ENCODE measurements at regions not wholly inside any gene's neighbourhood (a gene's known extent, or its start where the extent isn't known, plus 50 kb on each side); places are given as distances from the start of the nearest gene placed in this dataset.
"Not testable (repeated sequence)": the region's sequence is repeated elsewhere in the genome, so short reads cannot be mapped to it uniquely, and the experiment has no call there.

- H3K9me3 ChIP-seq, result no peaks in the 10 kb centered on the region
- no peak for DNase-seq (ENCODE audit: extremely low spot score in 2 of 2)
- H3K27ac ChIP-seq, result no peak overlapping the region
- H3K27me3 ChIP-seq, result no peaks in the 10 kb centered on the region
- intact Hi-C loops (cut with DNase I), result no loop called here
- no peak overlapping the region for H3K4me3 ChIP-seq
- H3K36me3 ChIP-seq, result no peaks in the 10 kb centered on the region
- TF ChIP-seq POLR2A (IDR thresholded peaks at IDR 0.05), result no peak
- TF ChIP-seq POLR2AphosphoS5 (IDR thresholded peaks at IDR 0.05; ENCODE audit: insufficient read depth in 1 of 2, low read depth in 1 of 2), result no peak
- TF ChIP-seq CTCF (IDR thresholded peaks at IDR 0.05), result no peak
- H3K4me1 ChIP-seq, result no peaks in the 10 kb centered on the region
Observed at GRCh38 chr1:99506631-99507030, 139.3 kb upstream of the PALMD start.

DNA sequence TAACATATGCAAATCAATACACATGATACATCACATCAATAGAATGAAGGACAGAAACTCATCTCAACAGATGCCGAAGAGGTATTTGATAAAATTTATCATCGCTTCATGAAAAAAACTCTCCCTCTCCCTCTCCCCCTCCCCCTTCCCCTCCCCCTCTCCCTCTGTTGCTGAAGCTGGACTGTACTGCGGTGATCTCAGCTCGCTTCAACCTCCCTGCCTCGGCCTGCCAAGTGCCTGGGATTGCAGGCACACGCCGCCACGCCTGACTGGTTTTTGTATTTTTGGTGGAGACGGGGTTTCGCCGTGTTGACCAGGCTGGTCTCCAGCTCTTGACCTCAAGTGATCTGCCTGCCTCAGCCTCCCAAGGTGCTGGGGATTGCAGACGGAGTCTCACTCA is 138.5 kb upstream of the PALMD start:
- H3K27ac ChIP-seq; intact Hi-C loops (cut with DNase I); DNase-seq (ENCODE audit: extremely low spot score in 2 of 2): not testable (repeated sequence)

DNA sequence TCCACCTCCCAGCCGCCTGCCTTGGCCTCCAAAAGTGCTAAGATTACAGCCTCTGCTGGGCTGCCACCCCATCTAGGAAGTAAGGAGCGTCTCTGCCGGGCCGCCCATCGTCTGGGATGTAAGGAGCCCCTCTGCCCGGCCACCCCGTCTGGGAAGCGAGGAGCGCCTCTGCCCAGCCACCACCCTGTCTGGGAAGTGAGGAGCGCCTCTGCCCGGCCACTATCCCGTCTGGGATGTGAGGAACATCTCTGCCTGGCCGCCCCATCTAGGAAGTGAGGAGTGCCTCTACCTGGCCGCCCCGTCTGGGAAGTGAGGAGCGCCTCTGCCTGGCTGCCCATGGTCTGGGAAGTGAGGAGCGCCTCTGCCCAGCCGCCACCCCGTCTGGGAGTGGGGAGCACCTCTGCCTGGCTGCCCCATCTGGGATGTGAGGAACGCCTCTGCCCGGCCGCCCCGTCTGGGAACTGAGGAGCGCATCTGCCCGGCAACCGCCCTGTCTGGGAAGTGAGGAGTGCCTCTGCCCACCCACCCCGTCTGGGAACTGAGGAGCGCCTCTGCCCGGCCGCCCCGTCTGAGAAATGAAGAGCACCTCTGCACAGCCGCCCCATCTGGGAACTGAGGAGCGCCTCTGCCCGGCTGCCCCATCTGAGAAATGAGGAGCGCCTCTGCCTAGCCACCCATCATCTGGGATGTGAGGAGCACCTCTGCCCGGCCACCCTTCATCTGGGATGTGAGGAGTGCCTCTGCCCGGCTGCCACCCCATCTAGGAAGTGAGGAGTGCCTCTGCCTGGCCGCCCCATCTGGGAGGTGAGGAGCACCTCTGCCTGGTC is 137.8 kb upstream of the PALMD start:
- no peaks in the 10 kb centered on the region for H3K36me3 ChIP-seq
- no peaks in the 10 kb centered on the region for H3K4me1 ChIP-seq
- no peak for TF ChIP-seq POLR2AphosphoS5 (IDR thresholded peaks at IDR 0.05; ENCODE audit: insufficient read depth in 1 of 2, low read depth in 1 of 2)

More for the DNA sequence above, 138.5 kb upstream of the PALMD start:
- H3K4me3 ChIP-seq, H3K36me3 ChIP-seq, H3K27me3 ChIP-seq, H3K9me3 ChIP-seq, H3K4me1 ChIP-seq: not testable (repeated sequence)

DNA sequence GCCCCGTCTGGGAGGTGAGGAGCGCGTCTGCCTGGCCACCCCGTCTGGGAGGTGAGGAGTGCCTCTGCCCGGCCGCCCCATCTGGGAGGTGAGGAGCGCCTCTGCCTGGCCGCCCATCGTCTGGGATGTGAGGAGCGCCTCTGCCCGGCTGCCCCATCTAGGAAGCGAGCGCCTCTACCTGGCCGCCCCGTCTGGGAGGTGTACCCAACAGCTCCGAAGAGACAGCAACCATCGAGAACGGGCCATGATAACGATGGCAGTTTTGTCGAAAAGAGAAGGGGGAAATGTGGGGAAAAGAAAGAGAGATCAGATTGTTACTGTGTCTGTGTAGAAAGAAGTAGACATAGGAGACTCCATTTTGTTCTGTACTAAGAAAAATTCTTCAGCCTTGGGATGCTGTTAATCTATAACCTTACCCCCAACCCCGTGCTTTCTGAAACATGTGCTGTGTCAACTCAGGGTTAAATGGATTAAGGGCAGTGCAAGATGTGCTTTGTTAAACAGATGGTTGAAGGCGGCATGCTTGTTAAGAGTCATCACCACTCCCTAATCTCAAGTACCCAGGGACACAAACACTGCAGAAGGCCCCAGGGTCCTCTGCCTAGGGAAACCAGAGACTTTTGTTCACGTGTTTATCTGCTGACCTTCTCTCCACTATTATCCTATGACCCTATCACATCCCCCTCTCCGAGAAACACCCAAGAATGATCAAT is 137.0 kb upstream of the PALMD start:
- H3K27me3 ChIP-seq; H3K4me3 ChIP-seq; H3K27ac ChIP-seq; H3K4me1 ChIP-seq; intact Hi-C loops (cut with DNase I); H3K36me3 ChIP-seq; DNase-seq (ENCODE audit: extremely low spot score in 2 of 2); H3K9me3 ChIP-seq: not testable (repeated sequence)

More for the DNA sequence above, 137.8 kb upstream of the PALMD start:
- no peak overlapping the region for H3K27ac ChIP-seq
- H3K27me3 ChIP-seq, result no peaks in the 10 kb centered on the region
- intact Hi-C loops (cut with DNase I), result no loop called here
- H3K9me3 ChIP-seq, result no peaks in the 10 kb centered on the region
- H3K4me3 ChIP-seq, result no peak overlapping the region
- DNase-seq (ENCODE audit: extremely low spot score in 2 of 2), result no peak

DNA sequence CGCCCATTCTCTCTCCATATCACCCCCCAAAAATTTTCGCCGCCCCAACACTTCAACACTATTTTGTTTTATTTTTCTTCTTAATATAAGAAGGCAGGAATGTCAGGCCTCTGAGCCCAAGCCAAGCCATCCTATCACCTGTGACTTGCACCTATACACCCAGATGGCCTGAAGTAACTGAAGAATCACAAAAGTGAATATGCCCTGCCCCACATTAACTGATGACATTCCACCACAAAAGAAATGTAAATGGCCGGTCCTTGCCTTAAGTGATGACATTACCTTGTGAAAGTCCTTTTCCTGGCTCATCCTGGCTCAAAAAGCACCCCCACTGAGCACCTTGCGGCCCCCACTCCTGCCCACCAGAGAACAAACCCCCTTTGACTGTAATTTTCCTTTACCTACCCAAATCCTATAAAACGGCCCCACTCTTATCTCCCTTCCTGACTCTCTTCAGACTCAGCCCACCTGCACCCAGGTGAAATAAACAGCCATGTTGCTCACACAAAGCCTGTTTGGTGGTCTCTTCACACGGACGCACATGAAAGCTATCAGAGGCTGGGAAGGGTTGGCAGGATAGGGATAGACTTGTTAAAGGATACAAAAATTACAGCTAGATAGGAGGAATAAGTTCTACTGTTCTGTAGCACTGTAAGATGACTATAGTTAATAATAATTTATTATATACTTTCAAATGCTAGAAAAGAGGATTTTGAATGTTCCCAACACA is 130.9 kb upstream of the PALMD start:
- H3K4me1 ChIP-seq; H3K36me3 ChIP-seq; intact Hi-C loops (cut with DNase I); H3K4me3 ChIP-seq; H3K9me3 ChIP-seq; DNase-seq (ENCODE audit: extremely low spot score in 2 of 2); H3K27me3 ChIP-seq; H3K27ac ChIP-seq: not testable (repeated sequence)

- H3K36me3 ChIP-seq, result no peaks in the 10 kb centered on the region
Observed at GRCh38 chr1:99516141-99516540, 129.8 kb upstream of the PALMD start.

More at GRCh38 chr1:99516141-99516540, 129.8 kb upstream of the PALMD start:
- H3K27ac ChIP-seq, result no peak overlapping the region
- H3K9me3 ChIP-seq, result no peaks in the 10 kb centered on the region
- no peaks in the 10 kb centered on the region for H3K27me3 ChIP-seq
- intact Hi-C loops (cut with DNase I), result no loop called here
- TF ChIP-seq POLR2A (IDR thresholded peaks at IDR 0.05), result no peak
- TF ChIP-seq CTCF (IDR thresholded peaks at IDR 0.05), result no peak
- TF ChIP-seq POLR2AphosphoS5 (IDR thresholded peaks at IDR 0.05; ENCODE audit: insufficient read depth in 1 of 2, low read depth in 1 of 2), result no peak
- no peak for DNase-seq (ENCODE audit: extremely low spot score in 2 of 2)
- no peak overlapping the region for H3K4me3 ChIP-seq
- no peaks in the 10 kb centered on the region for H3K4me1 ChIP-seq

All from vagina (tissue), 2 donors.